GM12878 (cell line): ENCODE measurements at regions not wholly inside any gene's neighbourhood (a gene's known extent, or its start where the extent isn't known, plus 50 kb on each side); places are given as distances from the start of the nearest gene placed in this dataset.

Experiments
- POLR2A ChIP-seq: IDR thresholded peaks from 2 replicates; pipeline ENCODE4 v1.6.1; 2011; ENCODE audit warnings: low read depth, mild to moderate bottlenecking, low read length
- TCF7 ChIP-seq: IDR thresholded peaks from 2 replicates; pipeline ENCODE4 v1.6.1; 2014; ENCODE audit warnings: antibody characterized with exemption, borderline replicate concordance

GRCh38 chr11:106276126-106276525 lies 198.7 kb downstream of the AASDHPPT start:
- TF ChIP-seq POLR2A = no peak
- TF ChIP-seq TCF7 = no peak
